OCI-LY3 (cell line): ENCODE measurements at regions not wholly inside any gene's neighbourhood (a gene's known extent, or its start where the extent isn't known, plus 50 kb on each side); places are given as distances from the start of the nearest gene placed in this dataset.

Source experiments
- CTCF ChIP-seq: fragments of 200-600, 300-600 bp; sonication (generic); IDR thresholded peaks from 2 replicates; pipeline ENCODE4 v1.5.1; 2014; ENCODE audit warnings: antibody characterized with exemption, low read length, low read depth
- EZH2phosphoT487 ChIP-seq: fragments of 200-600 bp; shearing (Covaris generic); IDR thresholded peaks from 2 replicates; pipeline ENCODE4 v1.6.1; 2018; ENCODE audit warnings: antibody characterized with exemption, mixed run types, low read depth

DNA sequence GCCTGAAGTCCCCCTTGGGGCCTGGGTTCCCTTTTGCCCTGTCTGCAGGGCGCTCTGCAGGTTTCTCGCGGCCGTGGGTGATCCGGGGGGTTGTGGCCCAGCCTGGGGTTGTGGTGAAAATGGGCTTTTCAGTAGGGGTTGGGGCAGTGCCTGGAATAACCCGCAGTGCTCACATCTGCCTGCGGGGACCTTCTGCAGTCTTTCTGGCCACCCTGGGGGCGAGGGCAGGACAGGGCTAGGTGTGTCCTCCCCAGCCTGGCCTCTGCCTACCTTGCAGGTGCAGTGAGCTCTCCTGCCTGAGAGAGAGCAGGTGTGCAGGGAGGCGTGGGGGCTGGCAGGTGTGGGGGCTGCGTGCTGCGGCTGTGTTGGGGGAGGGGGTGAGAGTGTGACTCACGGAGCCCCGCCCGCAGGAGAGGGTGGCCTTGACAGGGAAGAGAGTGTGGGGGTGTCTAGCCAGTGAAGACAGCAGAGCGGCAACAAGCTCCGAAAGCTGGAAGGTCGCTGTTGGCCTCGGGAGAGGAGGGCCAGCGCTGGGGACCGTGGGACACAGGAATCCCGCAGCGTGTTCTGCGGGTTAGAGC lies 131.4 kb downstream of the MRPL36 start:
- TF ChIP-seq CTCF (no peak), EZH2phosphoT487 (no peak)
